ENCODE measurements at regions not wholly inside any gene's neighbourhood (a gene's known extent, or its start where the extent isn't known, plus 50 kb on each side); places are given as distances from the start of the nearest gene placed in this dataset.

- Histone ChIP-seq H3K36me3 (ENCODE audit: insufficient read depth) (no peaks in the 10 kb centered on the region), H3K4me3 (no peak overlapping the region), H4K20me1 (replicated peaks; ENCODE audit: insufficient read depth) (no peaks in the 10 kb centered on the region), H3K27me3 (ENCODE audit: insufficient read depth) (no peaks in the 10 kb centered on the region), H3K27ac (ENCODE audit: low read depth) (no peak overlapping the region), H2AFZ (no peak overlapping the region), H3F3A (replicated peaks; ENCODE audit: low read depth) (no peaks in the 10 kb centered on the region), H3K4me1 (ENCODE audit: insufficient read depth) (no peaks in the 10 kb centered on the region), H3K9me2 (ENCODE audit: insufficient read depth) (no peaks in the 10 kb centered on the region), H3K79me2 (replicated peaks; ENCODE audit: insufficient read depth) (no peaks in the 10 kb centered on the region), H3K4me2 (no peak overlapping the region)
- Mint-ChIP-seq H3K4me1 (peaks cover 3% of the 10 kb centered on the region), H3K9me3 (peaks cover 9% of the 10 kb centered on the region; the same call in 2 of the 3 replicates), H3K4me3 (no peak overlapping the region), H3K27ac (no peak overlapping the region), H3K27me3 (ENCODE audit: insufficient read depth, low read depth, poor library complexity) (peaks cover 4% of the 10 kb centered on the region), H3K36me3 (ENCODE audit: low read depth) (no peaks in the 10 kb centered on the region; the same call in 2 of the 3 replicates)
- ATAC-seq = no peak
- TF ChIP-seq CTCF (conservative IDR thresholded peaks at IDR 0.05; ENCODE audit: low read depth in 2 of 2) (no peak), EZH2 (IDR thresholded peaks at IDR 0.05; ENCODE audit: low read depth, unreplicated experiment) (no peak), ZNF331 (CRISPR knock-in tag; IDR thresholded peaks at IDR 0.05; ENCODE audit: low read depth) (no peak), ZNF462 (CRISPR knock-in tag; IDR thresholded peaks at IDR 0.05) (no peak), EZH2phosphoT487 (IDR thresholded peaks at IDR 0.05; ENCODE audit: unreplicated experiment) (no peak), REST (IDR thresholded peaks at IDR 0.05; ENCODE audit: unreplicated experiment) (no peak), JUNB (IDR thresholded peaks at IDR 0.05; ENCODE audit: unreplicated experiment) (no peak), NANOG (IDR thresholded peaks at IDR 0.05; ENCODE audit: borderline replicate concordance) (no peak), CREB1 (CRISPR knock-in tag; IDR thresholded peaks at IDR 0.05; ENCODE audit: low read depth) (no peak), STAT1 (IDR thresholded peaks at IDR 0.05; ENCODE audit: unreplicated experiment) (no peak), POLR2AphosphoS5 (IDR thresholded peaks at IDR 0.05; ENCODE audit: low read depth) (no peak), ZNF114 (CRISPR knock-in tag; IDR thresholded peaks at IDR 0.05) (no peak)
- TF ChIP-seq, protein P1, sequence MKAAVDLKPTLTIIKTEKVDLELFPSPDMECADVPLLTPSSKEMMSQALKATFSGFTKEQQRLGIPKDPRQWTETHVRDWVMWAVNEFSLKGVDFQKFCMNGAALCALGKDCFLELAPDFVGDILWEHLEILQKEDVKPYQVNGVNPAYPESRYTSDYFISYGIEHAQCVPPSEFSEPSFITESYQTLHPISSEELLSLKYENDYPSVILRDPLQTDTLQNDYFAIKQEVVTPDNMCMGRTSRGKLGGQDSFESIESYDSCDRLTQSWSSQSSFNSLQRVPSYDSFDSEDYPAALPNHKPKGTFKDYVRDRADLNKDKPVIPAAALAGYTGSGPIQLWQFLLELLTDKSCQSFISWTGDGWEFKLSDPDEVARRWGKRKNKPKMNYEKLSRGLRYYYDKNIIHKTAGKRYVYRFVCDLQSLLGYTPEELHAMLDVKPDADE (IDR thresholded peaks at IDR 0.05) = no peak
- no peak for DNase-seq (ENCODE audit: low spot score)
These were observed 201.9 kb upstream of the APCDD1 start for GRCh38 chr18:10252494-10252893.
